ENCODE measurements at regions not wholly inside any gene's neighbourhood (a gene's known extent, or its start where the extent isn't known, plus 50 kb on each side); places are given as distances from the start of the nearest gene placed in this dataset.

- H3K9ac ChIP-seq (ENCODE audit: insufficient read depth in 1 of 2, low read length in 2 of 2), result no peak overlapping the region
- TF ChIP-seq, protein P1, sequence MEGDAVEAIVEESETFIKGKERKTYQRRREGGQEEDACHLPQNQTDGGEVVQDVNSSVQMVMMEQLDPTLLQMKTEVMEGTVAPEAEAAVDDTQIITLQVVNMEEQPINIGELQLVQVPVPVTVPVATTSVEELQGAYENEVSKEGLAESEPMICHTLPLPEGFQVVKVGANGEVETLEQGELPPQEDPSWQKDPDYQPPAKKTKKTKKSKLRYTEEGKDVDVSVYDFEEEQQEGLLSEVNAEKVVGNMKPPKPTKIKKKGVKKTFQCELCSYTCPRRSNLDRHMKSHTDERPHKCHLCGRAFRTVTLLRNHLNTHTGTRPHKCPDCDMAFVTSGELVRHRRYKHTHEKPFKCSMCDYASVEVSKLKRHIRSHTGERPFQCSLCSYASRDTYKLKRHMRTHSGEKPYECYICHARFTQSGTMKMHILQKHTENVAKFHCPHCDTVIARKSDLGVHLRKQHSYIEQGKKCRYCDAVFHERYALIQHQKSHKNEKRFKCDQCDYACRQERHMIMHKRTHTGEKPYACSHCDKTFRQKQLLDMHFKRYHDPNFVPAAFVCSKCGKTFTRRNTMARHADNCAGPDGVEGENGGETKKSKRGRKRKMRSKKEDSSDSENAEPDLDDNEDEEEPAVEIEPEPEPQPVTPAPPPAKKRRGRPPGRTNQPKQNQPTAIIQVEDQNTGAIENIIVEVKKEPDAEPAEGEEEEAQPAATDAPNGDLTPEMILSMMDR (IDR thresholded peaks at IDR 0.05; ENCODE audit: control extremely low read depth, extremely low read depth), result no peak
- no peak overlapping the region for H3K4me3 ChIP-seq
- no peak for ATAC-seq (ENCODE audit: insufficient read depth, low FRiP score)
- DNase-seq, result no peak
- H3K4me1 ChIP-seq (ENCODE audit: control insufficient read depth in 5 of 5, insufficient read depth in 5 of 5, low read length in 5 of 5), result no peaks in the 10 kb centered on the region
- peaks cover 0 to 1% (median 0%) of the 10 kb centered on the region in 4 donors for H3K9me3 ChIP-seq (ENCODE audit: control insufficient read depth in 4 of 4, insufficient read depth in 3 of 4, low read length in 3 of 4)
- no peaks in the 10 kb centered on the region for H3K27me3 ChIP-seq (ENCODE audit: control insufficient read depth in 3 of 3, insufficient read depth in 3 of 3, low read length in 2 of 3)
- H3K27ac ChIP-seq (ENCODE audit: low read depth in 1 of 2, low read length in 1 of 2), result no peak overlapping the region
- H3K36me3 ChIP-seq (ENCODE audit: control insufficient read depth in 4 of 4, insufficient read depth in 4 of 4, low read length in 4 of 4), result no peaks in the 10 kb centered on the region
Observed at GRCh38 chr13:53522034-53522433, 493.4 kb downstream of the OLFM4 start.

DNA sequence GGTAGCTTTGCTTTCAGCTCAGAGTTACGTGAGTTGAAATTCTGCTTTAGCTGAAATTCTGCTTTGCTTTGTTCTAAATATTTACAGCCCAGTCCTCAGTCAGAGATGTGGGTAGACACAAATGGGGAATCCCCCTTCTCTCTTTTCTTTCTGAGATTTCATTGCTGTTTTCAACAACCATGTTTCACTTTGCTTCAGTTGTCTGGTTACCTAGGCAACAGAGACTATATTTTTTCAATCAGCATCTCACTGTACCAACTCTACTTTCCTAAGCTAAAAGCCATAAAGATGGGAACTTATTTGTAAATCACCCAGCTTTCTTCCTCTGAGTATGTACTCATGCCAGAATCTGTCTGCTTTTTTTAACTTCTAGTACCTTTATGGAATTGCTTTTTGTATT lies 509.0 kb downstream of the OLFM4 start:
- WGBS, 2 donors, result 78 to 87% methylated on average over 1 of the region's 1 CpG
- Histone ChIP-seq H3K9me3 (ENCODE audit: control insufficient read depth in 4 of 4, insufficient read depth in 3 of 4, low read length in 3 of 4) (no peaks in the 10 kb centered on the region), H3K27me3 (ENCODE audit: control insufficient read depth in 3 of 3, insufficient read depth in 3 of 3, low read length in 2 of 3) (no peaks in the 10 kb centered on the region), H3K27ac (ENCODE audit: low read depth in 1 of 2, low read length in 1 of 2) (no peak overlapping the region), H3K4me1 (ENCODE audit: control insufficient read depth in 5 of 5, insufficient read depth in 5 of 5, low read length in 5 of 5) (peaks cover 0 to 2% (median 0%) of the 10 kb centered on the region in 5 donors), H3K36me3 (ENCODE audit: control insufficient read depth in 4 of 4, insufficient read depth in 4 of 4, low read length in 4 of 4) (no peaks in the 10 kb centered on the region), H3K9ac (ENCODE audit: insufficient read depth in 1 of 2, low read length in 2 of 2) (no peak overlapping the region), H3K4me3 (no peak overlapping the region)
- TF ChIP-seq, protein P1 (IDR thresholded peaks at IDR 0.05; ENCODE audit: control extremely low read depth, extremely low read depth), result no peak
- DNase-seq (no peak), ATAC-seq (ENCODE audit: insufficient read depth, low FRiP score) (no peak)

- TF ChIP-seq, protein P1 (IDR thresholded peaks at IDR 0.05; ENCODE audit: control extremely low read depth, extremely low read depth), result no peak
- no peaks in the 10 kb centered on the region for H3K36me3 ChIP-seq (ENCODE audit: control insufficient read depth in 4 of 4, insufficient read depth in 4 of 4, low read length in 4 of 4)
- no peaks in the 10 kb centered on the region for H3K4me1 ChIP-seq (ENCODE audit: control insufficient read depth in 5 of 5, insufficient read depth in 5 of 5, low read length in 5 of 5)
- H3K27me3 ChIP-seq (ENCODE audit: control insufficient read depth in 3 of 3, insufficient read depth in 3 of 3, low read length in 2 of 3), result no peaks in the 10 kb centered on the region
- ATAC-seq (ENCODE audit: insufficient read depth, low FRiP score), result no peak
- DNase-seq, result no peak
- H3K9me3 ChIP-seq (ENCODE audit: control insufficient read depth in 4 of 4, insufficient read depth in 3 of 4, low read length in 3 of 4), result peaks cover 0 to 2% (median 0%) of the 10 kb centered on the region in 4 donors
- 76 to 100% methylated on average over 1 of the region's 1 CpG for WGBS, 2 donors
- H3K27ac ChIP-seq (ENCODE audit: low read depth in 1 of 2, low read length in 1 of 2), result no peak overlapping the region
- H3K4me3 ChIP-seq, result no peak overlapping the region
- H3K9ac ChIP-seq (ENCODE audit: insufficient read depth in 1 of 2, low read length in 2 of 2), result no peak overlapping the region
Observed at GRCh38 chr13:53545340-53545941, 516.8 kb downstream of the OLFM4 start.

DNA sequence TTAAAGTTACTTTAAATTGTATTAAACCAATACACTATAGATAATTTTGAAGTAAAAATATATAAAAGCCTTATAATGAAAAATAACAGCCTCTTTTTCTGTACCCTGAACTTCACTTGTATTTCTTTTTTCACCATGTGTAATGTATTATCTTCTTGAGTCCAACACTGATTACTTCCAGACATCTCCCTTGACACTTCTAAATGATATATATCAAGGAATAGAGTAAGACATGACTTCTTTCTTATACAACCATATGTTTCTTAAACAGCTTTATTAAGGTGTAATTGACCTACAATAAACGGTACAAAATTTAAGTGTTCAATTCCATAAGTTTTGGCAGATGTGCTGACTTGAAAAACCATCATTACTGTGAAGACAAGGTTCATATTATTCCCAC lies 531.9 kb downstream of the OLFM4 start:
- H3K36me3 ChIP-seq (ENCODE audit: control insufficient read depth in 4 of 4, insufficient read depth in 4 of 4, low read length in 4 of 4), result no peaks in the 10 kb centered on the region
- no peak overlapping the region for H3K27ac ChIP-seq (ENCODE audit: low read depth in 1 of 2, low read length in 1 of 2)
- DNase-seq (no peak), ATAC-seq (ENCODE audit: insufficient read depth, low FRiP score) (no peak)
- TF ChIP-seq, protein P1 (IDR thresholded peaks at IDR 0.05; ENCODE audit: control extremely low read depth, extremely low read depth), result no peak
- no peak overlapping the region for H3K9ac ChIP-seq (ENCODE audit: insufficient read depth in 1 of 2, low read length in 2 of 2)
- no peaks in the 10 kb centered on the region for H3K4me1 ChIP-seq (ENCODE audit: control insufficient read depth in 5 of 5, insufficient read depth in 5 of 5, low read length in 5 of 5)
- 83 to 90% methylated on average over 1 of the region's 1 CpG for WGBS, 2 donors
- no peak overlapping the region for H3K4me3 ChIP-seq
- H3K27me3 ChIP-seq (ENCODE audit: control insufficient read depth in 3 of 3, insufficient read depth in 3 of 3, low read length in 2 of 3), result no peaks in the 10 kb centered on the region
- H3K9me3 ChIP-seq (ENCODE audit: control insufficient read depth in 4 of 4, insufficient read depth in 3 of 4, low read length in 3 of 4), result no peaks in the 10 kb centered on the region
